ENCODE measurements at regions not wholly inside any gene's neighbourhood (a gene's known extent, or its start where the extent isn't known, plus 50 kb on each side); places are given as distances from the start of the nearest gene placed in this dataset.
"Not testable (repeated sequence)": the region's sequence is repeated elsewhere in the genome, so short reads cannot be mapped to it uniquely, and the experiment has no call there.

- DNase-seq (ENCODE audit: low read depth), result no peak
- no peak overlapping the region for H3K4me3 ChIP-seq (ENCODE audit: low read length)
- no peak for TF ChIP-seq CTCF (conservative IDR thresholded peaks at IDR 0.05; ENCODE audit: low read depth, low read length)
These were observed 1354.0 kb downstream of the CDH8 start for GRCh38 chr16:60682219-60682618.

GRCh38 chr16:60681043-60681442, 1355.2 kb downstream of the CDH8 start:
- no peak for DNase-seq (ENCODE audit: low read depth)
- no peak overlapping the region for H3K4me3 ChIP-seq (ENCODE audit: low read length)
- TF ChIP-seq CTCF (conservative IDR thresholded peaks at IDR 0.05; ENCODE audit: low read depth, low read length), result no peak

- TF ChIP-seq CTCF (conservative IDR thresholded peaks at IDR 0.05; ENCODE audit: low read depth, low read length), result no peak
- DNase-seq (ENCODE audit: low read depth), result no peak
- no peak overlapping the region for H3K4me3 ChIP-seq (ENCODE audit: low read length)
These were observed 1361.2 kb downstream of the CDH8 start for GRCh38 chr16:60675022-60675421.

GRCh38 chr16:60674241-60674640, 1362.0 kb downstream of the CDH8 start:
- H3K4me3 ChIP-seq (ENCODE audit: low read length), result no peak overlapping the region
- no peak for TF ChIP-seq CTCF (conservative IDR thresholded peaks at IDR 0.05; ENCODE audit: low read depth, low read length)

GRCh38 chr16:60655514-60656153, 1380.6 kb downstream of the CDH8 start:
- TF ChIP-seq CTCF (conservative IDR thresholded peaks at IDR 0.05; ENCODE audit: low read depth, low read length), result no peak
- H3K4me3 ChIP-seq (ENCODE audit: low read length), result no peak overlapping the region
- DNase-seq (ENCODE audit: low read depth), result no peak

More at GRCh38 chr16:60674241-60674640, 1362.0 kb downstream of the CDH8 start:
- no peak for DNase-seq (ENCODE audit: low read depth)

GRCh38 chr16:60651346-60651745, 1384.9 kb downstream of the CDH8 start:
- no peak overlapping the region for H3K4me3 ChIP-seq (ENCODE audit: low read length)
- DNase-seq (ENCODE audit: low read depth), result peak; percentile 72
- TF ChIP-seq CTCF (conservative IDR thresholded peaks at IDR 0.05; ENCODE audit: low read depth, low read length), result no peak

- DNase-seq (ENCODE audit: low read depth), result no peak
- H3K4me3 ChIP-seq (ENCODE audit: low read length), result no peak overlapping the region
- TF ChIP-seq CTCF (conservative IDR thresholded peaks at IDR 0.05; ENCODE audit: low read depth, low read length), result no peak
These were observed 1387.9 kb downstream of the CDH8 start for GRCh38 chr16:60648290-60648689.

GRCh38 chr16:60647388-60647787, 1388.8 kb downstream of the CDH8 start:
- not testable (repeated sequence) for DNase-seq (ENCODE audit: low read depth); H3K4me3 ChIP-seq (ENCODE audit: low read length)
